ENCODE measurements at regions not wholly inside any gene's neighbourhood (a gene's known extent, or its start where the extent isn't known, plus 50 kb on each side); places are given as distances from the start of the nearest gene placed in this dataset.

DNA sequence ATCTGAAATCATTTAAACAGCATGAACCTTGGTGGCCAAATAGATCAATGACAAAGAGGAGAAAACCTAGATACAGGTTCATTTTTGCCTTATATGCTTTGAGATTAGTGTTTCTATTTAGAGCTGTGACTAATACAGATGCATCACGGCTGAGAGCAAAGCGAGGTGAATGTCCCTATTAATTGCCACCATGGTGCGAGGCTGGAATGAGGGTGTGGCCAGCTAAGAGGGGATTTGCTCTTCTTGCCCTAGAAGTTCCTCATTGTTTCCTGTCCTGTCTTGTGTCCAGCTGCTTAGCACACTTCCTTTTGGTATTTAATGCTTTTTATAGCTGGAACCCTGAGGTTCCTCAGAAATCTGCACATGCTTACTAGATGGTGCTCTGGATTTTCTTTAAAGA, 339.1 kb upstream of the RGMA start:
- TF ChIP-seq POLR2A (IDR thresholded peaks at IDR 0.05), result no peak
- TF ChIP-seq, protein P1, sequence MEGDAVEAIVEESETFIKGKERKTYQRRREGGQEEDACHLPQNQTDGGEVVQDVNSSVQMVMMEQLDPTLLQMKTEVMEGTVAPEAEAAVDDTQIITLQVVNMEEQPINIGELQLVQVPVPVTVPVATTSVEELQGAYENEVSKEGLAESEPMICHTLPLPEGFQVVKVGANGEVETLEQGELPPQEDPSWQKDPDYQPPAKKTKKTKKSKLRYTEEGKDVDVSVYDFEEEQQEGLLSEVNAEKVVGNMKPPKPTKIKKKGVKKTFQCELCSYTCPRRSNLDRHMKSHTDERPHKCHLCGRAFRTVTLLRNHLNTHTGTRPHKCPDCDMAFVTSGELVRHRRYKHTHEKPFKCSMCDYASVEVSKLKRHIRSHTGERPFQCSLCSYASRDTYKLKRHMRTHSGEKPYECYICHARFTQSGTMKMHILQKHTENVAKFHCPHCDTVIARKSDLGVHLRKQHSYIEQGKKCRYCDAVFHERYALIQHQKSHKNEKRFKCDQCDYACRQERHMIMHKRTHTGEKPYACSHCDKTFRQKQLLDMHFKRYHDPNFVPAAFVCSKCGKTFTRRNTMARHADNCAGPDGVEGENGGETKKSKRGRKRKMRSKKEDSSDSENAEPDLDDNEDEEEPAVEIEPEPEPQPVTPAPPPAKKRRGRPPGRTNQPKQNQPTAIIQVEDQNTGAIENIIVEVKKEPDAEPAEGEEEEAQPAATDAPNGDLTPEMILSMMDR (IDR thresholded peaks at IDR 0.05), result no peak
